HG03565 (cell line): ENCODE measurements at regions not wholly inside any gene's neighbourhood (a gene's known extent, or its start where the extent isn't known, plus 50 kb on each side); places are given as distances from the start of the nearest gene placed in this dataset.
"Not testable (repeated sequence)": the region's sequence is repeated elsewhere in the genome, so short reads cannot be mapped to it uniquely, and the experiment has no call there.

ENCODE experiments used
- ATAC-seq: cut with Tn5 transposase; IDR thresholded peaks from one replicate; pipeline ENCODE4 v1.9.1; 2021; ENCODE audit warnings: mild to moderate bottlenecking, moderate library complexity; ENCODE audit not compliant: unreplicated experiment

DNA sequence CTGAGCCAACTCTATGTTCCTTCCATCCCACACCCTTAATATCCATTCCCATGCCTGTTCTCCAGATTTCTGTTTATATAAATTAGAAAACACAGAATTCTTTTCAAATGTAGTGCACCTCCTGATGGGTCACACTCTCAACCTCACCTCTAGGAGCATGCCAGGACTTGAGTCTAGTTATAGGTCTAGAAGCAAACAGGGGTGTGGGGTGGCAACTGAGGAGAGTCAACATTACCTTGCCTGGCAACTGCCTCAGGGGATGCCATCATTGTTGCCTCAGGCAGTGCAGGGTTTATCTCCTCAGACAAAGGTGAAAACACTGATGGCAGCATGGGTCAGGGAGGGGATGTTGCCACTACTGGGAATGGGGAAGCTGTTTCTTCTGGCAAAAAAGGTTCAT is 181.0 kb upstream of the IPO5 start:
- not testable (repeated sequence) for ATAC-seq

DNA sequence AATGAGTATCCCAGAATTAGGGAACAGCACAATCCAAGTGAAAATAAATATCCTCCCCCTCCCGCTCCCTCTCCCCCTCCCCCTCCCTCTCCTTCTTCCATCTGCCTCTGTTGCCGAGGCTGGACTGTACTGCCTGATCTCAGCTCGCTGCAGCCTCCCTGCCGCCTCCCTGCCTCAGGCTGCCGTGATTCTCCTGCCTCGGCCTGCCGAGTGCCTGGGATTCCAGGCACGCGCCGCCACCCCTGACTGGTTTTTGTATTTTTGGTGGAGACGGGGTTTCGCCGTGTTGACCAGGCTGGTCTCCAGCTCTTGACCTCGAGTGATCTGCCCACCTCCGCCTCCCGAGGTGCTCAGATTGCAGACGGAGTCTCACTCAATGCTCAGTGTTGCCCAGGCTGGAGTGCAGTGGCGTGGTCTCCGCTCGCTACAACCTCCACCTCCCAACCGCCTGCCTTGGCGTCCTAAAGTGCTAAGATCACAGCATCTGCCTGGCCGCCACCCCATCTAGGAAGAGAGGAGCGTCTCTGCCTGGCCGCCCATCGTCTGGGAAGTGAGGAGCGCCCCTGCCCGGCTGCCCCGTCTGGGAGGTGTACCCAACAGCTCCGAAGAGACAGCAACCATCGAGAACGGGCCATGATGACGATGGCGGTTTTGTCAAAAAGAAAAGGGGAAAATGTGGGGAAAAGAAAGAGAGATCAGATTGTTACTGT is 178.9 kb upstream of the IPO5 start:
- ATAC-seq, result not testable (repeated sequence)

DNA sequence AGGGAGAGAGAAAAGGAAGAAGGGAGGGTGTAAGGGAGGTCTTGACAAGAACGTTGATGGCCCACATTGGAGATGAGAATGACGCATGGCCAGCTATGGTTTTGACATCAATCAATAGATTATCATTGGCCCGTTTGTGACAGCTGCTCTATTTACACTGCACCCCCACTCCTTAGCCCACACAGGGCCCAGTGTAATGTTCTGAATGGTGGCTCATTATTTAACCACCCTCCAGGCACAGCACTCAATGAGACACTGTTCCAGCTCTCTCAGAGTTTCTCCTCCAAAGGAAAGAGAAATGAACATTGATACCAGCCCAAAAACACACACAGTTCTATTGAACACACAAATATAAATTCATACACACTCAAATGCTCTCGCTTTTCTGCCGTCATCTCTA is 173.0 kb upstream of the IPO5 start:
- ATAC-seq, result no peak

DNA sequence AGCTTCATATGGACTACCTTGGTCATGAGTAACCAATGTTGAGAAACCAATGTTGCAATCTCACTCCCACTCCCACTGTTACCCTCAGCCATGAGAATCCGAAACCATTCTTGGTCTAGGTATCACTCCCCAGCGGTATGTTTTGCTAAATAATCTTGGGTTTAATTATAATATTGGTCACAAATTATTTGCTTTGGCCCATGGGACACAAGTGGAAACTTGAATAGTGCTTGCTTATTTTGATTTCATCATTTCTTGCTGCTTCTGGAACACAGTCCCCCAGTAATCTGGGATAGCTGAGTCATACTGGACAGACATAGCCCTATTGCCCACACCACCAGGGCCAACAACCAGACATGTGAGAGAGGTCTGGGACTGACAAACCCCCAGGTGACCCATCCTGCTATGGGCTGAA is 171.6 kb upstream of the IPO5 start:
- ATAC-seq, result no peak

DNA sequence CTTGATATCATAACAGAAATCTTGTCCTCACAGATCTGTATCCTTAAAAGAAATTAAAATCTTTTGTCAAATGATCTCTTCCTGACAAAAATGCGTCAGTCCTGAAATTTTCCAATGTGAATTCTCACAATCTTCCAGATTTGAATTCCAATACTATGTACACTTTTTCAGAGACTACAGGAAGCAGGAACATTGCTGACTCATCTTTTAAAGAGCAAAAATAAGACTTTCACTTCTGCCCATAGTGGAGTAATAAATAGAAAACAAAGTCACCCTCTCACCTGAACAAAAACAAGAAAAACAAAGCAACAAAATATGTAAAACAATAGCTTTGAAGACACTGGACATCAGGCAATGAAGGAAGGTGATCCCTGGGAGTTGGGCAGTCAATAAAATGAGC is 167.0 kb upstream of the IPO5 start:
- no peak for ATAC-seq

DNA sequence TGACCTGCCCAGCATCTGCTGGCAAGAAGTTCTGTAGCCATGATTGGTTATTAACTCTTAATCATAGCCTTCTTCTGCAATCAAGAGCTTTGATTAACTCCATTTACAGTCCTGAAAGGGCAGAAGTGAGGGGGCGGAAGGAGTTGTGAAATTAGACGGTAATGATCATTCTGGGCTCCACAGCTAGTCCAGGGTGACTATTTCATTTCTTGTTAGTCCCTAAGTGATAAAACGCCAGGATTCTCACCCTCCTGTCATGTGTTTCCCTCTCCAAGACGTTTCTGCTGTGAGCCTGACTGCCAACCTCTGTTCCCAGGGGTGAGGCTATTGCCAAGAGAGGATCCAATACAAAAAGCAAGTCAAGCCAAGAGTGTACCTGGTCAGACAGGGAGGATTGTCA is 155.9 kb upstream of the IPO5 start:
- ATAC-seq, result no peak

DNA sequence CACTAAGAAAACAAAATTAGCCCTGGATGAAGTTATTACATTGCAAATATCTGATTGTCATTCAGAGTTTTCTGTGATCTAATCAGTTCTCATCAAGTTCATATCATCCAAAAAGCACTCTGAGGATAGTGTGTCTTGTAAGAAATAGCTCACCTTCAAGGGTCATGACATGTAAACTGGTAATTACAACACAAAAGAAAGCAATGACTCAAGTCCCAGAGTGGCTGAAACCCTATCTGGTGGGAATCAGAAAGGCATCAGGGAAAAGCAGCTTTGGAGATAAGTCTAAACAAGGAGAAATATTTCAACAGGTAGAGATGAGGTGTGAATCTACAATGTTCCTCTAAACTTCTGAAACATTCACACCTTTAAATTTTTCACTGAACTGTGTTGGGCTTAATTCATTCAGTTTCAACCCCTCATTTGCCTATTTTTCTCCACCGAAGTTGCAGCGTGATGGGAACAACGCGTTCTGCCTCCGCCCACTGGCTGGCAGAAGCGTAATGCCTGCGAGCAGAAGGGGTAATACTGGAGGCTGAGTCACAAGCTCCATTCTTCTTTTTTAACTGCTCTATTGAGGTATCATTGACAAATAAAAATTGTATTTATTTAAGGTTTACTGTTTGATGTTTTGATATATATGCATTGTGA is 155.2 kb upstream of the IPO5 start:
- no peak for ATAC-seq

DNA sequence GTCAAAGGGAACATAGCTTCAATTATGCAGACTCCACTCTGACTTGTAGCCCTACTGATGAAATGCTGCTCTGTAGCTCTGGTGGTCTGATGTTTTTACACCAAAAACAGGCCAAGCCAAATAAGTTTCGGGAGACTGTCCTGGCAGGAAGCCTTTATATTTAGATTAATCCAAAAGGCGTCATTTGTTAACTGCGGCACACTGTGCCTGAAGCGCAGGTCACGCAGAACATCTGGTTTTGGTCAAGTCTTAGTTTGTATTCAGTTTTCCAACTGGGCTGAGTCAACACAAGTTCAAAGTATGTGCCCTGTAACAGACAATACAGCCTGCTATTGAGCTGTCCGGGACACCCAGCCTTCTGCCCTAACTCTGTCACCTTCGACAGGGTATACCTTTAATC is 154.6 kb upstream of the IPO5 start:
- ATAC-seq, result no peak

GRCh38 chr13:97802213-97802612 is 151.3 kb upstream of the IPO5 start:
- no peak for ATAC-seq

GRCh38 chr13:97809576-97809975 is 143.9 kb upstream of the IPO5 start:
- no peak for ATAC-seq

GRCh38 chr13:97810152-97810551 is 143.3 kb upstream of the IPO5 start:
- no peak for ATAC-seq

- no peak for ATAC-seq
Observed at GRCh38 chr13:97822377-97822776, 131.1 kb upstream of the IPO5 start.

- no peak for ATAC-seq
Observed at GRCh38 chr13:97826421-97827012, 127.0 kb upstream of the IPO5 start.

DNA sequence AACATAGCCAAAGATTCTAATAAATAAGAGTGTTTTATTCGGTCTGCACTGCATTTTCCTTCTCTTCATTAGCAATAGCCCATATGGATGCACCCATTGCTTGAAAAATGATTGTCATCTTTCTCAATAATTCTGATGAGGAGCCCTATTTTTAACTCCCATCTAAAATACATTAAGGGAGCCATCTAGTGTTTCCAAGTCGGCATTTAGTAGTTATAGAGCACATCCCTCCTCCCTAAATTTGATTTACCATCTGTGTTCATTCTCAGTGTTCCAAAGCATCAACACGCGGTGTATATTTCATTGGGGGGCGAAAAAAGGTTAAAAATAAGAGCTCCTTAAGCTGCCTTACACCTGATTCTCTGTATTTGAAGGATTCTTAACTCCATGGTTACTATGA is 119.2 kb upstream of the IPO5 start:
- ATAC-seq, result no peak

- no peak for ATAC-seq
Observed at GRCh38 chr13:97843189-97843588, 110.3 kb upstream of the IPO5 start.

DNA sequence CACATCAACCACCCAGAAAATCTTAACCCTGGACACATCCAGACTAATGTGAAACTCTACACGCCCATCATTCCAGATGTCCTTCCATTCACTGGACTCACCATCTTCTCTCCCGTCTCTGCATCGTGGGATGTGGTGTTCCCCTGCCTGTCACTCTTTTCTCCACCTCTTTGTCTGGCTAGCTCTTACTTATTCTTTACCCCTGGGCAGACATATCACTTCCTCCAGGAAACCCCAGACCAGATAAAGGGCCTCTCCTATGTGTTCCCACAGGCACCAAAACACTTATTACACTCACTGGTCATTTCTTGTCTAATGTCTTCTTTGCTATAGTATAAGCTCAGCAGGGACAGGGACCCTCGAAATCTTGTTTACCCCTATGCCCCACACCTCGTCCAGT is 109.3 kb upstream of the IPO5 start:
- peak; percentile 41 for ATAC-seq

GRCh38 chr13:97848886-97849285 is 104.6 kb upstream of the IPO5 start:
- ATAC-seq, result no peak

DNA sequence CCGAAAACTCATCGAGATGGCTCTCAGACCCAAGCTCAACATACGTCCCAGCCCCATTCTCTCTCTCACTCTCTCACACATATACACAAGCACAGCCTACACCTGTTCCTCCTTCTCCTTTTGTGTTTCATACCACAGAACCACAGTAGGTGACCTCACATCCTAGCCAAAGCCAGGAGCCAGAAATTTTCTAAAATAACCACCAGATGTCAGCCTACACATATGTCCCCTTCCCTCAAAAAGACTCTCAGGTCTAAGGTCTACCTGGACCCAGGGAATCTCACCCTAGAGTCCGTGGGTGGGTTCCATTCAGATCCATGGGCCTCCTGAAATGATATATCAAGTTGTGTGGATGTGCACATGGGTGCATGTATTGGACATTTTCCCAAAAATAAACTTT is 104.2 kb upstream of the IPO5 start:
- ATAC-seq, result peak; percentile 96

- ATAC-seq, result no peak
Observed at GRCh38 chr13:97851269-97851668, 102.2 kb upstream of the IPO5 start.

DNA sequence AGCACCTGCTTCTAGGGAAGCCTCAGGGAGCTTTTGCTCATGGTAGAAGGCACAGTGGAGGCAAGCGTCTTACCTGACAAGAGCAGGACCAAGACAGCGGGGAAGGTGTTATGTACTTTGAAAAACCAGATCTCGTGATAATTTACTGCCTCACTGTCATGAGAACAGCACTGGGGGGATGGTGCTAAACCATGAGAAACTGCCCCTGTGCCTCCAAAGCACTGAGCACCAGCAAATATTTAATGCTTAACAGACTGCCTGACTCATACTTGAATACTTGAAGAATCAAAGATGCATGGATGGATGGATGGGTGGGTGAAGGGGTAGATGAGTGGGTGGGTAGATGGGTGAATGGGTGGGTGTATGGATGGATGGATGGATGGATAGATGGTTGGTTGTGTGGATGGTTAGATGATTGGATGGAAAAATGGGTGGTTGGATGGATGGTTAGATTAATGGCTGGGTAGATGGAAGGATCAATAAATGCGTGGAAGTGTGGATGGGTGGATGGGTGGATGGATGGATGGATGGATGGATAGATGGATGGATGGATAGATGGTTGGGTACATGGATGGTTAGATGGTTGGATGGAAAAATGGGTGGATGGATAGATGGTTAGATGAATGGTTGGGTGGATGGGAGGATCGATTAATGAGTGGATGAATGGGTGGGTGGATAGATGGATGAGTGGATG is 101.1 kb upstream of the IPO5 start:
- no peak for ATAC-seq

DNA sequence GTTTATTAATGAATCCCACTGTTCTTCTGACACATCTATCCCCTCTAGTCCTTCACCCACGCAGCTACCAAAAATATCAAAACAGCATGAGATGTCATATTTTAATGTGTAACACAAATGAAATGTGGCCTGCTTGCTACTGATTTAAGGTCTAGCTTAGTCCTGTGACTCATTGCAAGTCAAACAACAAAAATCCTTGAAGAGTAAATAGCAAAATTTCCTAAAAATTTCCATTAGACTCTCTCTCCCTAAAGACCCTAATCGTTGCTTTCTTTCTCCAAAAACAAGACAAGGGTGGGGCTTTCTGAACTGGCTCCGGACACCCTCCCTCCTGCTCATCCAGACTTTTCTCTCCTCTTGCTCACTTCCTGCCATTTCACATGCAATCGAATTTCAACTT is 99.9 kb upstream of the IPO5 start:
- no peak for ATAC-seq
